PFSK-1 (cell line): ENCODE measurements at regions not wholly inside any gene's neighbourhood (a gene's known extent, or its start where the extent isn't known, plus 50 kb on each side); places are given as distances from the start of the nearest gene placed in this dataset.

Experiments used
- FOXP2 ChIP-seq: optimal IDR thresholded peaks from 2 replicates; pipeline ENCODE3; 2011; ENCODE audit warnings: borderline replicate concordance, control low read depth, inconsistent platforms; ENCODE audit not compliant: insufficient read depth; ENCODE audit errors: extremely low read length, extremely low read depth
- POLR2AphosphoS5 ChIP-seq: IDR thresholded peaks from 2 replicates; pipeline ENCODE4 v1.6.1; 2012; ENCODE audit warnings: low read depth, mild to moderate bottlenecking, control low read depth, low read length, moderate library complexity
- SIN3A ChIP-seq: IDR thresholded peaks from 2 replicates; pipeline ENCODE4 v1.6.1; 2012; ENCODE audit warnings: mild to moderate bottlenecking, low read length, moderate library complexity, borderline replicate concordance; ENCODE audit not compliant: insufficient read depth
- TAF1 ChIP-seq: IDR thresholded peaks from 2 replicates; pipeline ENCODE4 v1.6.1; 2012; ENCODE audit warnings: low read length, control low read depth, borderline replicate concordance; ENCODE audit not compliant: insufficient read depth
- TF ChIP-seq, protein P1 (sequence below), 2 experiments: IDR thresholded peaks; 2 replicates each; pipeline versions ENCODE4 v1.6.1 to v1.8.0; 2011 to 2012; ENCODE audit warnings: low read depth in 2 of 2, low read length in 2 of 2, control low read depth in 1 of 2, inconsistent platforms in 1 of 2, mild to moderate bottlenecking in 1 of 2, moderate library complexity in 1 of 2; ENCODE audit not compliant: insufficient read depth in 1 of 2

DNA sequence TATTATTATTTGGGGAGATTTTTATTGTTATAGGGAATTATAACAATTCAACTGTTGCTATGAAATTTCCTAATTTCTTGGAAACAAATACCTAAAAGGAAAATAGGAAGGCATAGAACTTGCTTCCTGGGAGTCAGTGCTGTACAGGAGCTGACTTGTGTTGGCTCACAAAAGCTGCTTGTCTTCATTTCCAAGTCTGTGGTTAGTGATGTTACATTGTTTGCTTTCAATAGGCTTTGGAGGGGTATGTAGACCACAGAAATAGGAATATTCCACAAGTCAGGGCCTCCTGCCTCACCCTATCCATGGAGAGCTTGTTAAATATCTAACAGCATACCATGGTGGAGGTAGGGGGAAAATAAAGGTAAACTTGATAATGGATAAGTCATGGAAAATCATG lies 688.9 kb upstream of the FAM98A start:
- no peak for TF ChIP-seq POLR2AphosphoS5
- TF ChIP-seq FOXP2: no peak
- no peak for TF ChIP-seq SIN3A
- no peak for TF ChIP-seq TAF1
- TF ChIP-seq, protein P1, sequence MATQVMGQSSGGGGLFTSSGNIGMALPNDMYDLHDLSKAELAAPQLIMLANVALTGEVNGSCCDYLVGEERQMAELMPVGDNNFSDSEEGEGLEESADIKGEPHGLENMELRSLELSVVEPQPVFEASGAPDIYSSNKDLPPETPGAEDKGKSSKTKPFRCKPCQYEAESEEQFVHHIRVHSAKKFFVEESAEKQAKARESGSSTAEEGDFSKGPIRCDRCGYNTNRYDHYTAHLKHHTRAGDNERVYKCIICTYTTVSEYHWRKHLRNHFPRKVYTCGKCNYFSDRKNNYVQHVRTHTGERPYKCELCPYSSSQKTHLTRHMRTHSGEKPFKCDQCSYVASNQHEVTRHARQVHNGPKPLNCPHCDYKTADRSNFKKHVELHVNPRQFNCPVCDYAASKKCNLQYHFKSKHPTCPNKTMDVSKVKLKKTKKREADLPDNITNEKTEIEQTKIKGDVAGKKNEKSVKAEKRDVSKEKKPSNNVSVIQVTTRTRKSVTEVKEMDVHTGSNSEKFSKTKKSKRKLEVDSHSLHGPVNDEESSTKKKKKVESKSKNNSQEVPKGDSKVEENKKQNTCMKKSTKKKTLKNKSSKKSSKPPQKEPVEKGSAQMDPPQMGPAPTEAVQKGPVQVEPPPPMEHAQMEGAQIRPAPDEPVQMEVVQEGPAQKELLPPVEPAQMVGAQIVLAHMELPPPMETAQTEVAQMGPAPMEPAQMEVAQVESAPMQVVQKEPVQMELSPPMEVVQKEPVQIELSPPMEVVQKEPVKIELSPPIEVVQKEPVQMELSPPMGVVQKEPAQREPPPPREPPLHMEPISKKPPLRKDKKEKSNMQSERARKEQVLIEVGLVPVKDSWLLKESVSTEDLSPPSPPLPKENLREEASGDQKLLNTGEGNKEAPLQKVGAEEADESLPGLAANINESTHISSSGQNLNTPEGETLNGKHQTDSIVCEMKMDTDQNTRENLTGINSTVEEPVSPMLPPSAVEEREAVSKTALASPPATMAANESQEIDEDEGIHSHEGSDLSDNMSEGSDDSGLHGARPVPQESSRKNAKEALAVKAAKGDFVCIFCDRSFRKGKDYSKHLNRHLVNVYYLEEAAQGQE (IDR thresholded peaks at IDR 0.05; ENCODE audit: insufficient read depth in 1 of 2, low read depth in 2 of 2, low read length in 2 of 2): no peak

DNA sequence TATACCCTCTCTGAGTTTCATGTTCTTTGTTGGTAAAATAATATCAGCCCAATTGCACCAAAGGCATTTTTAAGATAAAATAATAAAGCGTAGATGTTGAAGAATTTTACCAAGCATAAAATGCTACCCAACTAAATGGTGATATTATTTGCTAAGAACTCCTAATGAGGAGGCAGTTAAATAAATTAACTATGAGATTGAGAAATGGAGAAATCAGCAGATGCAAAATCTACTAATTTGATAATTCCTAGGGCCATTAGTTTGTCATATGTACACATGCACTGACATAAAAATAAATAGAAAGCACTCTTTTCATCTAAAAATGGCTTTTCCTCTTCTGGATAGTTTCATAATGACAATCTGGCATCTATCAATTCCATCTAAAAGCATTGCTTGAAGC lies 681.5 kb upstream of the FAM98A start:
- TF ChIP-seq POLR2AphosphoS5 (no peak), FOXP2 (no peak), SIN3A (no peak), TAF1 (no peak)
- TF ChIP-seq, protein P1 (IDR thresholded peaks at IDR 0.05; ENCODE audit: insufficient read depth in 1 of 2, low read depth in 2 of 2, low read length in 2 of 2): no peak

DNA sequence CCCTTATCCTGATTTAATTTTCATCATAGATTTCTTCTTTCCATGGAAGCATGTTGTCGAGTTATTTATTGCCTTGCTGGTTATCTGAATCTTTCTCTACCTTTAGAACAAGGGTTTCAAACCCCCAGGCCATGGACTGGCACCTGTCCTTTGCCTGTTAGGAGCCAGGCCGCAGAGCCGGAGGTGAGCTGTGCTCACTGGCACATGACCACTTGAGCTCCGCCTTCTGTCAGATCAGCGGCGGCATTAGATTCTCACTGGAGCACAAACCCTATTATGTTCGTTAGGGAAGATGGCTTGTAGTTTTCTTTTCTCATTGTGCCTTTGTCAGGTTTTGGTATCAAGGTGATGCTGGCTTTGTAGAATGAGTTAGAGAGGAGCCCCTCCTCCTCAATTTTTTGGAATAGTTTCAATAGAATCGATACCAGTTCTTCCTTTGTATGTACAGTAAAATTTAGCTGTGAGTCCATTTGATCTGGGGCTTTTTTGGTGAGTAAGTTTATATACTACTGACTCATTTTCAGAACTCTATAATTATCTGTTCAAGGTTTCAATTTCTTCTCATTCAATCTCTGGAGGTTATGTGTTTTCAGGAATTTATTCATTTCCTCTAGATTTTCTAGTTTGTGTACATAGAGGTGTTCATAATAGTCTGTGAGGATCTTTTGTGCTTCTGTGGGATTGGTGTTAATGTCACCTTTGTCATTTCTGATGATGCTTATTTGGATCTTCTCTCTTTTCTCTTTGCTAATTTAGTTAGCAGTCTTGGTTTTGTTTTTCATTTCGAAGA lies 668.0 kb upstream of the FAM98A start:
- no peak for TF ChIP-seq SIN3A
- no peak for TF ChIP-seq POLR2AphosphoS5
- no peak for TF ChIP-seq TAF1
- TF ChIP-seq, protein P1 (IDR thresholded peaks at IDR 0.05; ENCODE audit: insufficient read depth in 1 of 2, low read depth in 2 of 2, low read length in 2 of 2): no peak
- TF ChIP-seq FOXP2: no peak

DNA sequence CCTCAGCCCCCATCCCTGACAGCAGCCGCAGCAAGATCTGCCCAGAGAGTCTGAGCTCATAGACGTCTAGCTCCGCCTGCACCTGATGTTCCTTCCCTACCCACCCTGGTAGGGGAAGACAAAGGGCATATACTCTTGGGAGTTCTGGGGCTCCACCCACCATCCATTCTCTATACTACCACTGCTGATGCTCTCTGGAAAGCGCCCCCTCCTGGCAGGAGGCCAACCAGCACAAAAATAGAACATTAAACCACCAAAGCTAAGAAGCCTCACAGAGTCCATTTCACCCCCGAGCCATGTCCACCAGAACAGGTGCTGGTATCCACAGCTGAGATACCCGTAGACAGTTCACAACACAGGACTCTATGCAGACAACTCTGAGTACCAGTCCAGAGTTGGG lies 662.6 kb upstream of the FAM98A start:
- TF ChIP-seq POLR2AphosphoS5: no peak
- no peak for TF ChIP-seq TAF1
- TF ChIP-seq, protein P1 (IDR thresholded peaks at IDR 0.05; ENCODE audit: insufficient read depth in 1 of 2, low read depth in 2 of 2, low read length in 2 of 2): no peak
- no peak for TF ChIP-seq SIN3A
- no peak for TF ChIP-seq FOXP2
